NT2/D1 (cell line): ENCODE measurements at regions not wholly inside any gene's neighbourhood (a gene's known extent, or its start where the extent isn't known, plus 50 kb on each side); places are given as distances from the start of the nearest gene placed in this dataset.

Source experiments
- SUZ12 ChIP-seq: IDR thresholded peaks from 2 replicates; pipeline ENCODE4 v1.6.1; 2011; ENCODE audit not compliant: insufficient read length, insufficient read depth; ENCODE audit errors: extremely low read depth
- YY1 ChIP-seq: IDR thresholded peaks from 2 replicates; pipeline ENCODE4 v1.6.1; 2011; ENCODE audit not compliant: insufficient read length, insufficient read depth
- ZNF274 ChIP-seq: IDR thresholded peaks from 2 replicates; pipeline ENCODE4 v1.6.1; 2011; ENCODE audit warnings: mild to moderate bottlenecking, low read depth, low read length

DNA sequence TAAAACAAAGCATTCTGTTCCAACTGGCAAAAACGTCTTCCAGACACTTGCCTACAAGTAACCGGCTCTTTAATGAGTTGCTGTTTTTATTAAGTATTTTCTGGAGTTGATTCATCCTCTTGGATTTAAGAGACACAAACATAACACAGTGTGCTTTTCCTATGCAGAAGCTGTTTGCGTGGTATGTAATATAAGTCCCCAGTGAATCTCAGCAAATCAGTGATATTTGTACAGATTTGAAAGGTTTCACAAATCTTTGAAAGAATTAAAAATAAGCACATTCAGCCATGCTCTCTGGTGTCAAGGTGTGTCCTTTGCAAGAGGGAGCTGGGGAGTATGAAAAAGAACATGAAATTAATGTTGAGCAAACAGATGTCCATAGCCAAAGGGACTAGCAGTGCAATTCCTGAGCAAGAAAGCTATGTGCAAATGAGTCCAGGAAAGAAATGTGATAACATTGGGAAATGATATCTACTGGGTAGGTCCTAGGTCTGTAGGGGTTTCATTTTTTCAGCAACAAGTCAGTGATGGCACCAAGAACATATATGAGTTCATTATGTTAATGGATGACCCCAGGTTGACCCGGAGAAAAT is 170.1 kb upstream of the PHACTR1 start:
- TF ChIP-seq YY1, result no peak
- TF ChIP-seq SUZ12, result no peak
- TF ChIP-seq ZNF274, result no peak
